NCI-H2081 (cell line): ENCODE measurements at regions not wholly inside any gene's neighbourhood (a gene's known extent, or its start where the extent isn't known, plus 50 kb on each side); places are given as distances from the start of the nearest gene placed in this dataset.

Experiments used
- DNase-seq, 2 experiments: peaks; one replicate each; lab custom pipeline; 2025; lab: John Stamatoyannopoulos, UW

GRCh38 chr4:25578432-25578831, 77.2 kb upstream of the SLC34A2 start:
- DNase-seq, result no peak

- no peak for DNase-seq
These were observed 74.8 kb upstream of the SLC34A2 start for GRCh38 chr4:25580633-25581467.

GRCh38 chr4:25585901-25586523, 69.6 kb upstream of the SLC34A2 start:
- DNase-seq, result no peak

GRCh38 chr4:25588206-25588605, 67.4 kb upstream of the SLC34A2 start:
- no peak for DNase-seq

GRCh38 chr4:25590171-25590570, 65.5 kb upstream of the SLC34A2 start:
- no peak for DNase-seq

GRCh38 chr4:25592736-25593135, 62.9 kb upstream of the SLC34A2 start:
- DNase-seq, result no peak
